ENCODE measurements at regions not wholly inside any gene's neighbourhood (a gene's known extent, or its start where the extent isn't known, plus 50 kb on each side); places are given as distances from the start of the nearest gene placed in this dataset.

GRCh38 chr18:47748093-47748796 lies 182.2 kb downstream of the SMAD2 start:
- Histone ChIP-seq H3K36me3 (no peaks in the 10 kb centered on the region), H3K9me3 (no peaks in the 10 kb centered on the region), H3K27ac (no peak overlapping the region), H3K4me3 (no peak overlapping the region), H3K4me1 (peaks cover 0 to 3% (median 0%) of the 10 kb centered on the region in 4 donors), H3K27me3 (peaks cover 0 to 9% of the 10 kb centered on the region in 2 donors)
- intact Hi-C loops (cut with DNase I), result loop anchor here in 1 of 2 donors (5.0 kb wide), 1 partner anchor 521 kb away; no protein-coding TSS in a partner anchor
- DNase-seq (peak in 1 of 3 donors; percentile 48), ATAC-seq (no peak)
- TF ChIP-seq POLR2A (IDR thresholded peaks at IDR 0.05) (no peak), CTCF (IDR thresholded peaks at IDR 0.05) (no peak)
- 46% methylated on average over 7 of the region's 23 CpGs for WGBS (ENCODE audit: insufficient coverage, low coverage, low lambda C conversion rate, missing lambda C conversion rate)

GRCh38 chr18:47747260-47747795 lies 183.1 kb downstream of the SMAD2 start:
- 84% methylated on average over 9 of the region's 12 CpGs for WGBS (ENCODE audit: insufficient coverage, low coverage, low lambda C conversion rate, missing lambda C conversion rate)
- ATAC-seq (no peak), DNase-seq (no peak)
- H3K27ac ChIP-seq, result no peak overlapping the region
- no peaks in the 10 kb centered on the region for H3K9me3 ChIP-seq
- peaks cover 0 to 3% (median 0%) of the 10 kb centered on the region in 4 donors for H3K4me1 ChIP-seq
- intact Hi-C loops (cut with DNase I), result loop anchor here in 1 of 2 donors (5.0 kb wide), 1 partner anchor 520 kb away; no protein-coding TSS in a partner anchor
- H3K36me3 ChIP-seq, result no peaks in the 10 kb centered on the region
- H3K4me3 ChIP-seq, result no peak overlapping the region
- H3K27me3 ChIP-seq, result peaks cover 0 to 9% of the 10 kb centered on the region in 2 donors
- TF ChIP-seq CTCF (IDR thresholded peaks at IDR 0.05) (no peak), POLR2A (IDR thresholded peaks at IDR 0.05) (no peak)

DNA sequence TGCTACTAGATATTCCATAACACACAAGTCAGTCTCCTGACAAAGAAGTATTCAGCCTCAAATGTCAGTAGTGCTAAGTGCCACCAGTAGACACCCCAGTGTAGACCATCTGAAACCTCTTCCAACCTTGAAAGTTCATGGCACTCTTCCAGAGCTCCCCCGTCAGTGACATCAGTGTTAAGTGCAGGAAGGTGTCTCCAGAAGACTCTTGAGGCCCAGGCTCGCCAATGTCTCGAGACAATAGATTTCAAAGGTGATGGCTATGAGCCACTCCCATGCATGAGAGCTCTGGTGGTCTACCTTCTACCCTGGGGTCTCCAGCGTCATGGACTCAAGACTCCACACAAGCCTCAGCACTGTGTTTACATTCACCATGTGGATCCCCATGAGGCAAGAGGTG lies 183.8 kb downstream of the SMAD2 start:
- Histone ChIP-seq H3K9me3 (no peaks in the 10 kb centered on the region), H3K27me3 (peaks cover 0 to 9% of the 10 kb centered on the region in 2 donors), H3K4me1 (peaks cover 0 to 3% (median 0%) of the 10 kb centered on the region in 4 donors), H3K4me3 (no peak overlapping the region), H3K36me3 (no peaks in the 10 kb centered on the region), H3K27ac (no peak overlapping the region)
- 100% methylated on average over 1 of the region's 4 CpGs for WGBS (ENCODE audit: insufficient coverage, low coverage, low lambda C conversion rate, missing lambda C conversion rate)
- DNase-seq (no peak), ATAC-seq (no peak)
- TF ChIP-seq POLR2A (IDR thresholded peaks at IDR 0.05) (no peak), CTCF (IDR thresholded peaks at IDR 0.05) (no peak)
- intact Hi-C loops (cut with DNase I), result loop anchor here in 1 of 2 donors (5.0 kb wide), 1 partner anchor 519 kb away; no protein-coding TSS in a partner anchor

DNA sequence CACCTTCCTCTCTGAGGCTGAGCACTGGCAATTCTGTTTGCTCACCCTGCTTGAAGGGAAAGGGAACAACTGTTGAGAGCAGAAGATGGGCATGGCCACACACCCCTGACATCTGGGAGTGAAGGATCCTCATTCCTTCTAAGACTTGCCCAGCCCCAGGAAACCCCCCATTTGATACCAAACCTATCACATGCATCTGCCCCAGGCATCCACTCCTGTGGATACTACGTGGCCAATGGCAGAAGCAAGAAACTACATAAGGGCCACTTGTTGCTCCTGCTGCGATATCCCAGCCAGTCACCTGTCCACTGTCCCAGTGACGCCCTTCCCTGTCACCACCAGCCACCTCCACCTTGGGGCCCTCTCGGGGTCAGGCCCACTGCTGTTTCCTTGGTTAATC lies 185.2 kb downstream of the SMAD2 start:
- TF ChIP-seq CTCF (IDR thresholded peaks at IDR 0.05) (no peak), POLR2A (IDR thresholded peaks at IDR 0.05) (no peak)
- DNase-seq (no peak), ATAC-seq (no peak)
- Histone ChIP-seq H3K27me3 (peaks cover 0 to 9% of the 10 kb centered on the region in 2 donors), H3K9me3 (no peaks in the 10 kb centered on the region), H3K27ac (no peak overlapping the region), H3K36me3 (no peaks in the 10 kb centered on the region), H3K4me1 (peaks cover 0 to 3% (median 0%) of the 10 kb centered on the region in 4 donors), H3K4me3 (no peak overlapping the region)
- intact Hi-C loops (cut with DNase I), result loop anchor here in 1 of 2 donors (5.0 kb wide), 1 partner anchor 518 kb away; no protein-coding TSS in a partner anchor
- 58% methylated on average over 3 of the region's 4 CpGs for WGBS (ENCODE audit: insufficient coverage, low coverage, low lambda C conversion rate, missing lambda C conversion rate)

Data from right lobe of liver (tissue), 6 donors.